Coronary artery (tissue), 2 donors: ENCODE measurements at regions not wholly inside any gene's neighbourhood (a gene's known extent, or its start where the extent isn't known, plus 50 kb on each side); places are given as distances from the start of the nearest gene placed in this dataset.

Source experiments
- DNase-seq: peaks from one replicate; pipeline ENCODE4 v3.0.0-alpha.2; 2017; ENCODE audit warnings: low spot score
- H3K27ac ChIP-seq, 2 donors: fragments of 200-600 bp; sonication (generic); one replicate each; pipeline ENCODE4 v1.5.1; 2016 to 2019
- H3K4me3 ChIP-seq: fragments of 200-600 bp; sonication (generic); 2 replicates; pipeline ENCODE4 v1.5.1; 2016; ENCODE audit warnings: mild to moderate bottlenecking, moderate library complexity
- CTCF ChIP-seq: fragments of 200-600 bp; sonication (generic); IDR thresholded peaks from one replicate; pipeline ENCODE4 v1.5.1; 2019; ENCODE audit warnings: antibody characterized with exemption

GRCh38 chr12:88433997-88434703 is 146.1 kb downstream of the KITLG start:
- no peak overlapping the region for H3K4me3 ChIP-seq
- no peak for TF ChIP-seq CTCF
- H3K27ac ChIP-seq, result no peak overlapping the region
- DNase-seq, result no peak

GRCh38 chr12:88435334-88436076 is 144.8 kb downstream of the KITLG start:
- H3K4me3 ChIP-seq, result no peak overlapping the region
- DNase-seq, result no peak
- H3K27ac ChIP-seq, result no peak overlapping the region
- no peak for TF ChIP-seq CTCF

GRCh38 chr12:88437226-88437625 is 143.0 kb downstream of the KITLG start:
- Histone ChIP-seq H3K27ac (no peak overlapping the region), H3K4me3 (no peak overlapping the region)
- no peak for TF ChIP-seq CTCF
- no peak for DNase-seq
